Vagina (tissue), 2 donors: ENCODE measurements at regions not wholly inside any gene's neighbourhood (a gene's known extent, or its start where the extent isn't known, plus 50 kb on each side); places are given as distances from the start of the nearest gene placed in this dataset.

Experiments used
- CTCF ChIP-seq, 3 experiments: fragments of 450-650 bp in 2 of 3; fragments of 200-600 bp in 1 of 3; sonication (generic) in 1 of 3; IDR thresholded peaks; one replicate each; pipeline ENCODE4 v1.5.1; 2017 to 2019; ENCODE audit warnings: antibody characterized with exemption in 3 of 3, mild to moderate bottlenecking in 2 of 3, moderate library complexity in 2 of 3
- POLR2A ChIP-seq, 2 donors: fragments of 450-650 bp; IDR thresholded peaks; one replicate each; pipeline ENCODE4 v1.6.1; 2017; ENCODE audit warnings: antibody characterized with exemption in 2 of 2, mild to moderate bottlenecking in 2 of 2, moderate library complexity in 2 of 2

- no peak for TF ChIP-seq POLR2A (IDR thresholded peaks at IDR 0.05)
- TF ChIP-seq CTCF (IDR thresholded peaks at IDR 0.05), result no peak
These were observed 59.1 kb upstream of the PDC start for GRCh38 chr1:186519982-186520381.
